HG03108 (cell line): ENCODE measurements at regions not wholly inside any gene's neighbourhood (a gene's known extent, or its start where the extent isn't known, plus 50 kb on each side); places are given as distances from the start of the nearest gene placed in this dataset.
"Not testable (repeated sequence)": the region's sequence is repeated elsewhere in the genome, so short reads cannot be mapped to it uniquely, and the experiment has no call there.

Experiments
- ATAC-seq: cut with Tn5 transposase; IDR thresholded peaks from one replicate; pipeline ENCODE4 v1.9.1; 2021; ENCODE audit warnings: moderate library complexity; ENCODE audit not compliant: unreplicated experiment

- no peak for ATAC-seq
These were observed 155.5 kb upstream of the GRIN3A start for GRCh38 chr9:101893661-101894646.

- no peak for ATAC-seq
These were observed 143.1 kb upstream of the GRIN3A start for GRCh38 chr9:101881508-101881907.

GRCh38 chr9:101880846-101881245, 142.4 kb upstream of the GRIN3A start:
- ATAC-seq = no peak

GRCh38 chr9:101878734-101879133, 140.3 kb upstream of the GRIN3A start:
- ATAC-seq = no peak

GRCh38 chr9:101877439-101877838, 139.0 kb upstream of the GRIN3A start:
- no peak for ATAC-seq

- no peak for ATAC-seq
These were observed 123.0 kb upstream of the GRIN3A start for GRCh38 chr9:101861472-101861871.

- ATAC-seq = no peak
These were observed 122.5 kb upstream of the GRIN3A start for GRCh38 chr9:101860920-101861319.

GRCh38 chr9:101859620-101860019, 121.2 kb upstream of the GRIN3A start:
- no peak for ATAC-seq

- ATAC-seq = no peak
These were observed 119.6 kb upstream of the GRIN3A start for GRCh38 chr9:101858026-101858425.

- no peak for ATAC-seq
These were observed 110.8 kb upstream of the GRIN3A start for GRCh38 chr9:101849102-101849707.

- no peak for ATAC-seq
These were observed 110.1 kb upstream of the GRIN3A start for GRCh38 chr9:101848485-101848919.

GRCh38 chr9:101846161-101846560, 107.7 kb upstream of the GRIN3A start:
- no peak for ATAC-seq

- no peak for ATAC-seq
These were observed 102.3 kb upstream of the GRIN3A start for GRCh38 chr9:101840694-101841188.

GRCh38 chr9:101838988-101839387, 100.5 kb upstream of the GRIN3A start:
- ATAC-seq = not testable (repeated sequence)

GRCh38 chr9:101836021-101836420, 97.6 kb upstream of the GRIN3A start:
- no peak for ATAC-seq

- ATAC-seq = no peak
These were observed 94.0 kb upstream of the GRIN3A start for GRCh38 chr9:101832486-101832885.

GRCh38 chr9:101821450-101821849, 83.0 kb upstream of the GRIN3A start:
- not testable (repeated sequence) for ATAC-seq

GRCh38 chr9:101820983-101821382, 82.5 kb upstream of the GRIN3A start:
- not testable (repeated sequence) for ATAC-seq

- ATAC-seq = no peak
These were observed 75.6 kb upstream of the GRIN3A start for GRCh38 chr9:101814064-101814463.

GRCh38 chr9:101807879-101808278, 69.4 kb upstream of the GRIN3A start:
- ATAC-seq = not testable (repeated sequence)

- no peak for ATAC-seq
These were observed 57.6 kb upstream of the GRIN3A start for GRCh38 chr9:101796044-101796443.

- ATAC-seq = no peak
These were observed 56.7 kb upstream of the GRIN3A start for GRCh38 chr9:101795147-101795546.
